H1 (cell line): ENCODE measurements at regions not wholly inside any gene's neighbourhood (a gene's known extent, or its start where the extent isn't known, plus 50 kb on each side); places are given as distances from the start of the nearest gene placed in this dataset.

Source experiments
- CTCF ChIA-PET: fragments of 300-600 bp; sonication (Branson Sonifier 250); formaldehyde crosslinking; loops from one replicate; lab custom pipeline; 2021; ENCODE audit not compliant: partially characterized antibody; lab: Charles Lee
- POLR2A ChIA-PET: fragments of 300-600 bp; sonication (Branson Sonifier 250); formaldehyde crosslinking; loops from one replicate; lab custom pipeline; 2021; ENCODE audit warnings: inconsistent platforms; ENCODE audit not compliant: partially characterized antibody; lab: Charles Lee
- DNase-seq, 2 experiments: peaks; one replicate each; pipeline versions ENCODE4 v3.0.0 to v3.0.0-alpha.2; 2010 to 2022; ENCODE audit warnings: low spot score in 2 of 2, low read depth in 1 of 2, mixed read lengths in 1 of 2
- FAIRE-seq: peaks from 2 replicates; lab custom pipeline; 2011; peaks lifted over from hg19 to GRCh38; lab: Jason Lieb, UNC
- H2AFZ ChIP-seq: 2 replicates; pipeline ENCODE4 v1.8.1; 2012; ENCODE audit warnings: low read length, inconsistent platforms
- H2AK5ac ChIP-seq: 2 replicates; pipeline ENCODE4 v1.6.1; 2013; ENCODE audit warnings: low read depth, low read length
- H2BK120ac ChIP-seq: replicated peaks from 2 replicates; pipeline ENCODE3; 2013; ENCODE audit warnings: low read depth, low read length, inconsistent platforms
- H2BK12ac ChIP-seq: 2 replicates; pipeline ENCODE4 v1.6.1; 2013; ENCODE audit warnings: low read depth, low read length
- H2BK15ac ChIP-seq: 2 replicates; pipeline ENCODE4 v1.6.1; 2013; ENCODE audit warnings: low read length
- H2BK20ac ChIP-seq: 2 replicates; pipeline ENCODE4 v1.6.1; 2013; ENCODE audit warnings: low read length
- H2BK5ac ChIP-seq: 2 replicates; pipeline ENCODE4 v1.6.1; 2013; ENCODE audit warnings: low read depth, low read length
- H3K14ac ChIP-seq: 2 replicates; pipeline ENCODE4 v1.6.1; 2013; ENCODE audit warnings: inconsistent platforms; ENCODE audit not compliant: insufficient read length
- H3K18ac ChIP-seq: 2 replicates; pipeline ENCODE4 v1.6.1; 2013; ENCODE audit warnings: low read length; ENCODE audit errors: extremely low read depth
- H3K23ac ChIP-seq: 2 replicates; pipeline ENCODE4 v1.6.1; 2013; ENCODE audit warnings: inconsistent platforms; ENCODE audit not compliant: insufficient read length
- H3K23me2 ChIP-seq: 2 replicates; pipeline ENCODE4 v1.6.1; 2013; ENCODE audit warnings: low read depth, low read length
- H3K27ac ChIP-seq: 2 replicates; pipeline ENCODE4 v1.6.1; 2011; ENCODE audit warnings: low read depth, low read length, inconsistent platforms
- H3K27me3 ChIP-seq, 4 experiments: replicated peaks in 1 of 4; 1 replicate in 1 of 4; 2 replicates in 3 of 4; pipeline versions ENCODE4 v1.6.1 to v1.8.1; 2011 to 2013; ENCODE audit warnings: low read length in 3 of 4, mild to moderate bottlenecking in 3 of 4, inconsistent platforms in 2 of 4, mixed read lengths in 2 of 4, moderate library complexity in 1 of 4; ENCODE audit not compliant: control insufficient read depth in 3 of 4, insufficient read depth in 3 of 4; ENCODE audit errors: extremely low read depth in 1 of 4
- H3K36me3 ChIP-seq, 4 experiments: 2 replicates each; pipeline versions ENCODE4 v1.6.1 to v1.8.1; 2011 to 2013; ENCODE audit warnings: mild to moderate bottlenecking in 4 of 4, low read length in 3 of 4, moderate library complexity in 2 of 4, control low read depth in 1 of 4, inconsistent platforms in 1 of 4; ENCODE audit not compliant: insufficient read depth in 4 of 4, control insufficient read depth in 2 of 4
- H3K4ac ChIP-seq: replicated peaks from 2 replicates; pipeline ENCODE3; 2013; ENCODE audit warnings: low read length, low read depth, mixed read lengths, inconsistent platforms; ENCODE audit not compliant: insufficient read length
- H3K4me1 ChIP-seq, 4 experiments: replicated peaks in 1 of 4; 1 replicate in 1 of 4; 2 replicates in 3 of 4; pipeline versions ENCODE4 v1.6.1 to v1.8.1; 2011 to 2013; ENCODE audit warnings: low read length in 3 of 4, inconsistent platforms in 2 of 4, mixed read lengths in 1 of 4; ENCODE audit not compliant: insufficient read depth in 4 of 4, control insufficient read depth in 3 of 4
- H3K4me2 ChIP-seq, 2 experiments: 2 replicates each; pipeline versions ENCODE4 v1.6.1 to v1.8.1; 2011 to 2013; ENCODE audit warnings: low read depth in 2 of 2, low read length in 2 of 2, control low read depth in 1 of 2, inconsistent platforms in 1 of 2, mild to moderate bottlenecking in 1 of 2; ENCODE audit not compliant: insufficient read depth in 1 of 2
- H3K4me3 ChIP-seq, 4 experiments: fragments of 200-600, 300-600 bp in 1 of 4; sonication (generic), shearing (Covaris generic), sonication (Bioruptor Twin) in 1 of 4; 2 replicates each; pipeline versions ENCODE4 v1.5.1 to v1.8.1; 2011 to 2016; ENCODE audit warnings: low read length in 4 of 4, low read depth in 3 of 4, control low read depth in 2 of 4, inconsistent platforms in 2 of 4, mild to moderate bottlenecking in 2 of 4, mixed read lengths in 1 of 4, moderate library complexity in 1 of 4; ENCODE audit not compliant: insufficient read depth in 2 of 4; ENCODE audit errors: extremely low read depth in 1 of 4
- H3K56ac ChIP-seq: replicated peaks from 2 replicates; pipeline ENCODE3; 2013; ENCODE audit warnings: low read depth, mild to moderate bottlenecking, mixed read lengths, low read length, inconsistent platforms; ENCODE audit not compliant: insufficient read length
- H3K79me1 ChIP-seq: 2 replicates; pipeline ENCODE4 v1.6.1; 2013; ENCODE audit warnings: low read depth, low read length, control low read depth
- H3K79me2 ChIP-seq, 2 experiments: 2 replicates each; pipeline versions ENCODE4 v1.6.1 to v1.8.1; 2012 to 2013; ENCODE audit warnings: low read length in 2 of 2, mild to moderate bottlenecking in 2 of 2, inconsistent platforms in 1 of 2; ENCODE audit not compliant: insufficient read depth in 2 of 2, control insufficient read depth in 1 of 2
- H3K9ac ChIP-seq, 4 experiments: replicated peaks in 1 of 4; 1 replicate in 1 of 4; 2 replicates in 3 of 4; pipeline versions ENCODE4 v1.6.1 to v1.8.1; 2011 to 2013; ENCODE audit warnings: low read depth in 3 of 4, low read length in 3 of 4, control low read depth in 2 of 4, mild to moderate bottlenecking in 2 of 4, moderate library complexity in 2 of 4, inconsistent platforms in 1 of 4; ENCODE audit errors: extremely low read depth in 1 of 4
- H3K9me3 ChIP-seq, 2 experiments: 2 replicates each; pipeline versions ENCODE4 v1.6.1 to v1.8.1; 2012 to 2013; ENCODE audit warnings: mild to moderate bottlenecking in 2 of 2, moderate library complexity in 2 of 2, control low read depth in 1 of 2, inconsistent platforms in 1 of 2, low read depth in 1 of 2, low read length in 1 of 2, mixed read lengths in 1 of 2; ENCODE audit not compliant: insufficient read depth in 2 of 2
- H4K20me1 ChIP-seq, 2 experiments: replicated peaks in 1 of 2; 2 replicates each; pipeline versions ENCODE3 to v1.8.1; 2011 to 2013; ENCODE audit warnings: inconsistent platforms in 2 of 2, low read length in 2 of 2, mild to moderate bottlenecking in 1 of 2; ENCODE audit not compliant: insufficient read depth in 2 of 2, control insufficient read depth in 1 of 2
- H4K5ac ChIP-seq: 2 replicates; pipeline ENCODE4 v1.6.1; 2013; ENCODE audit warnings: low read length, low read depth, mixed read lengths, inconsistent platforms; ENCODE audit not compliant: insufficient read length
- H4K8ac ChIP-seq: 2 replicates; pipeline ENCODE4 v1.8.0; 2013; ENCODE audit warnings: mild to moderate bottlenecking, moderate library complexity, low read length, inconsistent platforms; ENCODE audit not compliant: insufficient read depth; ENCODE audit errors: extremely low read depth
- H4K91ac ChIP-seq: replicated peaks from 2 replicates; pipeline ENCODE3; 2013; ENCODE audit warnings: low read length, mixed read lengths, inconsistent platforms; ENCODE audit not compliant: insufficient read length
- CHD1 ChIP-seq: IDR thresholded peaks from 2 replicates; pipeline ENCODE4 v1.6.1; 2012; ENCODE audit warnings: low read depth, low read length, improper control_type of control experiment
- MAFK ChIP-seq: IDR thresholded peaks from 2 replicates; pipeline ENCODE4 v1.6.1; 2012; ENCODE audit warnings: low read depth, mild to moderate bottlenecking, improper control_type of control experiment, low read length
- WGBS, 2 experiments: shearing (Covaris generic) in 1 of 2; methylation state at CpG; one replicate each; pipeline versions ENCODE4 v1.1.6 to v1.1.7; 2013 to 2015; ENCODE audit warnings: low lambda C conversion rate in 2 of 2, mixed read lengths in 2 of 2, inconsistent platforms in 1 of 2, low coverage in 1 of 2, missing lambda C conversion rate in 1 of 2; ENCODE audit not compliant: insufficient replicate concordance in 2 of 2, insufficient coverage in 1 of 2, insufficient read length in 1 of 2; ENCODE audit errors: extremely low coverage in 1 of 2, missing lambda C conversion rate in 1 of 2; 5-methylcytosine and 5-hydroxymethylcytosine counted together

GRCh38 chr16:87034317-87034716 is 282.9 kb downstream of the C16orf95 start:
- H3K4me1 ChIP-seq: no peaks in the 10 kb centered on the region; a peak in 1 of 7 replicates
- no peak overlapping the region for H4K8ac ChIP-seq
- no peaks in the 10 kb centered on the region for H3K9me3 ChIP-seq
- POLR2A ChIA-PET: no interaction called here
- H4K5ac ChIP-seq: no peak overlapping the region
- H3K56ac ChIP-seq: no peak overlapping the region
- H4K91ac ChIP-seq: no peak overlapping the region
- H3K9ac ChIP-seq: no peak overlapping the region
- CTCF ChIA-PET: interaction anchor here (0.9 to 1.0 kb wide), 2 partner anchors 9 to 28 kb away, joined by 3 to 6 read pairs; no protein-coding TSS in a partner anchor
- no peak overlapping the region for H2BK20ac ChIP-seq
- no peaks in the 10 kb centered on the region for H4K20me1 ChIP-seq
- H2AK5ac ChIP-seq: no peak overlapping the region
- DNase-seq (no peak), FAIRE-seq (no peak)
- H2BK15ac ChIP-seq: no peak overlapping the region
- no peak overlapping the region for H3K4ac ChIP-seq
- H3K23me2 ChIP-seq: no peaks in the 10 kb centered on the region
- H3K36me3 ChIP-seq: no peaks in the 10 kb centered on the region
- H2BK120ac ChIP-seq: no peak overlapping the region
- TF ChIP-seq CHD1: no peak
- peak; percentile 6; the same call in 1 of the 2 replicates for TF ChIP-seq MAFK
- no peak overlapping the region for H2BK12ac ChIP-seq
- no peak overlapping the region for H2BK5ac ChIP-seq
- no peak overlapping the region for H3K18ac ChIP-seq
- WGBS, 2 experiments: 86% methylated on average over 4 of the region's 4 CpGs; no CpG with 5 or more reads in 1 of the 2 experiments
- H3K4me3 ChIP-seq: no peak overlapping the region
- H3K27me3 ChIP-seq: no peaks in the 10 kb centered on the region
- H3K23ac ChIP-seq: no peak overlapping the region
- no peaks in the 10 kb centered on the region for H3K79me1 ChIP-seq
- H2AFZ ChIP-seq: no peak overlapping the region
- H3K27ac ChIP-seq: no peak overlapping the region
- H3K79me2 ChIP-seq: no peaks in the 10 kb centered on the region
- no peak overlapping the region for H3K4me2 ChIP-seq
- H3K14ac ChIP-seq: no peak overlapping the region
